Amniotic stem cell (primary cell): ENCODE measurements at regions not wholly inside any gene's neighbourhood (a gene's known extent, or its start where the extent isn't known, plus 50 kb on each side); places are given as distances from the start of the nearest gene placed in this dataset.

Experiments used
- DNase-seq: peaks from one replicate; lab custom pipeline; 2025; lab: John Stamatoyannopoulos, UW

- no peak for DNase-seq
Measured at GRCh38 chrX:120697053-120697452, 67.2 kb upstream of the C1GALT1C1 start.

GRCh38 chrX:120692319-120692718 is 62.5 kb upstream of the C1GALT1C1 start:
- no peak for DNase-seq

DNA sequence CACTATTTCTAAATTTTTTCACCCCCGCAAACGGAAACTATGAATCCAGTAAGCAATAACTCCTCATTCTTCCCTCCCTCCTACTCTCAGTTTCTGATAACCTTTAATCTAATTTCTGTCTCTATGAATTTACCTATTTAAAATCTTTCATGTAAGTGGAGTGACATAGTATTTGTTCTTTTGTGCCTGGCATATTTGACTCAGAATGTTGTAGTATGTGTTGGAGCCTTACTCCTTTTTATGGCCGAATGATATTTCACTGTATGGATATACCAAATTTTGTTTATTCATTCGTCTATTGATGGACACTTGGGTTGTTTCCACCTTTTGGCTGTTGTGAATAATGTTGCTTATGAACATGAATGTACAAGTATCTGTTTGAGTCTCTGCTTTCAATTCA is 61.1 kb upstream of the C1GALT1C1 start:
- DNase-seq: no peak

DNA sequence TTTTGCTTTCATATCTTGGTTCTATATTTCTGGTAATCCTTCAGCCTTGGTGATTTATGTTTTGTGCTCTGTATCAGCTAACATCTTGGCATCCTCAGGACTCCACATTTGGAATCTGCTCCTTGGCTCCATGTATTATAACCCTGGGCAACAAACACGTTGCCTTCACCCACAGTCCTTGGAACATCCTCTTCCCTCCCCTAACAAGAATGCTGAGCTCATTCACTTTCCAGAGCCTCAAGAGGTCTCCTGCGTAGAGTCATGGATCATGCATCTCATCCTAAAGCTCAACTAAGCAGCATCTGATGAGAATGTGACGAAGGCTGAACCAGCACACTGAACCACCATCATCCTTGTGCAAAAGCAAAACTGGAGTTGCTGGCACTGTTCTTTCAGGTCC is 60.5 kb upstream of the C1GALT1C1 start:
- no peak for DNase-seq

DNA sequence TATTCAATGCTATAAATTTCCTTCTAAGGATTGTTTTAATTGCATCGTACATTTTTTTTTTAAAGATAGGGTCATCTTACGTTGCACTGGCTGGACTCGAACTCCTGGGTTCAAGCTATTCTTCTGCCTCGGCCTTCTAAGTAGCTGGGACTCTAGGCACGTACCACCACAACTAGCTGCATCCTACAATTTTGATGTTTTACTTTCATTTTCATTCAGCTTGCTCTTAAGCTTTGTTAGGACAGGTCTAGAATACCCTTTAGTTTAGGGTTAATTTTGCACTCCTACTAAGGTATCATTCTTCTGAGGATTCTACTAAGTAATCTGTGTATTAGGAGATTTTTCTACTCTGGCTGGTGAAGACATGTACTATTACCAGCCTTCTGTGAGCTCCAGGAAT is 50.2 kb upstream of the C1GALT1C1 start:
- DNase-seq: no peak
